Activated naive CD4-positive, alpha-beta T cell treated with anti-CD3 and anti-CD28 coated beads, Interleukin-2, amount 50 U/mL, for 72 hours (primary cell): ENCODE measurements at regions not wholly inside any gene's neighbourhood (a gene's known extent, or its start where the extent isn't known, plus 50 kb on each side); places are given as distances from the start of the nearest gene placed in this dataset.
"Not testable (repeated sequence)": the region's sequence is repeated elsewhere in the genome, so short reads cannot be mapped to it uniquely, and the experiment has no call there.

Experiments used
- ATAC-seq, 2 donors: fragments of 150-1000 bp; cut with Tn5 transposase; 2 replicates each; pipeline ENCODE4 v1.10.0; 2021; ENCODE audit warnings: mild to moderate bottlenecking in 2 of 2, moderate library complexity in 2 of 2
- DNase-seq, 2 donors: peaks; one replicate each; pipeline ENCODE4 v3.0.0; 2021 to 2022; ENCODE audit warnings: low spot score in 2 of 2
- H3K27ac Mint-ChIP-seq, 2 donors: one replicate each; pipeline ENCODE4 v1.8.0; 2022; ENCODE audit warnings: mild to moderate bottlenecking in 2 of 2, mixed read lengths in 2 of 2
- H3K36me3 Mint-ChIP-seq, 2 donors: one replicate each; pipeline ENCODE4 v1.8.0; 2022; ENCODE audit warnings: mixed read lengths in 2 of 2
- H3K9me3 Mint-ChIP-seq, 2 donors: one replicate each; pipeline ENCODE4 v1.8.0; 2022; ENCODE audit warnings: mixed read lengths in 2 of 2

GRCh38 chr12:47534695-47535094 is 171.1 kb downstream of the RPAP3 start:
- H3K36me3 Mint-ChIP-seq = peaks cover 9 to 12% of the 10 kb centered on the region in 2 donors
- H3K9me3 Mint-ChIP-seq = peaks cover 18 to 28% of the 10 kb centered on the region in 2 donors
- ATAC-seq (no peak), DNase-seq (no peak)
- no peak overlapping the region for H3K27ac Mint-ChIP-seq

- H3K9me3 Mint-ChIP-seq = peaks cover 33 to 46% of the 10 kb centered on the region in 2 donors
Observed at GRCh38 chr12:47530050-47530449, 175.8 kb downstream of the RPAP3 start.

GRCh38 chr12:47527816-47528215 is 178.0 kb downstream of the RPAP3 start:
- Mint-ChIP-seq H3K9me3 (peaks cover 39 to 43% of the 10 kb centered on the region in 2 donors), H3K27ac (no peak overlapping the region), H3K36me3 (peaks cover 12 to 25% of the 10 kb centered on the region in 2 donors)
- no peak for DNase-seq
- ATAC-seq = no peak

More at GRCh38 chr12:47530050-47530449, 175.8 kb downstream of the RPAP3 start:
- H3K27ac Mint-ChIP-seq = no peak overlapping the region
- DNase-seq (no peak), ATAC-seq (no peak)
- peaks cover 12 to 25% of the 10 kb centered on the region in 2 donors for H3K36me3 Mint-ChIP-seq

- Mint-ChIP-seq H3K9me3 (peaks cover 24 to 28% of the 10 kb centered on the region in 2 donors), H3K36me3 (peaks cover 19 to 29% of the 10 kb centered on the region in 2 donors), H3K27ac (no peak overlapping the region)
- DNase-seq = no peak
- ATAC-seq = no peak
Observed at GRCh38 chr12:47520029-47520428, 185.8 kb downstream of the RPAP3 start.

GRCh38 chr12:47517122-47517521 is 188.7 kb downstream of the RPAP3 start:
- Mint-ChIP-seq H3K36me3 (peaks cover 24 to 42% of the 10 kb centered on the region in 2 donors), H3K27ac (no peak overlapping the region), H3K9me3 (peaks cover 24 to 34% of the 10 kb centered on the region in 2 donors)
- DNase-seq (no peak), ATAC-seq (no peak)

- peaks cover 0 to 28% of the 10 kb centered on the region in 2 donors for H3K36me3 Mint-ChIP-seq
- ATAC-seq (no peak), DNase-seq (no peak)
- peaks cover 5 to 34% of the 10 kb centered on the region in 2 donors for H3K9me3 Mint-ChIP-seq
- H3K27ac Mint-ChIP-seq = no peak overlapping the region
Observed at GRCh38 chr12:47509398-47509851, 196.4 kb downstream of the RPAP3 start.

GRCh38 chr12:47507221-47507620 is 198.6 kb downstream of the RPAP3 start:
- DNase-seq (no peak), ATAC-seq (no peak)
- Mint-ChIP-seq H3K27ac (no peak overlapping the region), H3K36me3 (peaks cover 0 to 32% of the 10 kb centered on the region in 2 donors), H3K9me3 (peaks cover 5 to 35% of the 10 kb centered on the region in 2 donors)

GRCh38 chr12:47504775-47505446 is 200.9 kb downstream of the RPAP3 start:
- ATAC-seq (peak; percentile 83 to 84), DNase-seq (peak in 1 of 2 donors; percentile 3)
- Mint-ChIP-seq H3K9me3 (peaks cover 5 to 47% of the 10 kb centered on the region in 2 donors), H3K36me3 (peaks cover 5 to 32% of the 10 kb centered on the region in 2 donors), H3K27ac (no peak overlapping the region)

- Mint-ChIP-seq H3K27ac (peak overlapping the region in 1 of 2 donors; percentile 77), H3K36me3 (peaks cover 10 to 17% of the 10 kb centered on the region in 2 donors), H3K9me3 (peaks cover 8 to 23% of the 10 kb centered on the region in 2 donors)
- DNase-seq (no peak), ATAC-seq (no peak)
Observed at GRCh38 chr12:47493801-47494200, 212.0 kb downstream of the RPAP3 start.

GRCh38 chr12:47491516-47492305 is 214.1 kb downstream of the RPAP3 start:
- DNase-seq (no peak), ATAC-seq (no peak)
- Mint-ChIP-seq H3K9me3 (peaks cover 9 to 34% of the 10 kb centered on the region in 2 donors), H3K36me3 (peaks cover 20 to 29% of the 10 kb centered on the region in 2 donors), H3K27ac (no peak overlapping the region)

- ATAC-seq = peak in 1 of 2 donors; percentile 39
- peaks cover 13 to 46% of the 10 kb centered on the region in 2 donors for H3K9me3 Mint-ChIP-seq
- DNase-seq = no peak
- H3K36me3 Mint-ChIP-seq = peaks cover 36 to 37% of the 10 kb centered on the region in 2 donors
- no peak overlapping the region for H3K27ac Mint-ChIP-seq
Observed at GRCh38 chr12:47488888-47489287, 216.9 kb downstream of the RPAP3 start.

GRCh38 chr12:47481041-47481440 is 224.8 kb downstream of the RPAP3 start:
- H3K27ac Mint-ChIP-seq = no peak overlapping the region
- H3K9me3 Mint-ChIP-seq = peaks cover 8 to 26% of the 10 kb centered on the region in 2 donors
- H3K36me3 Mint-ChIP-seq = peaks cover 18 to 26% of the 10 kb centered on the region in 2 donors
- DNase-seq (no peak), ATAC-seq (no peak)

- peaks cover 31 to 36% of the 10 kb centered on the region in 2 donors for H3K36me3 Mint-ChIP-seq
- DNase-seq (no peak), ATAC-seq (no peak)
- no peak overlapping the region for H3K27ac Mint-ChIP-seq
- peaks cover 18 to 29% of the 10 kb centered on the region in 2 donors for H3K9me3 Mint-ChIP-seq
Observed at GRCh38 chr12:47478426-47478825, 227.4 kb downstream of the RPAP3 start.

- ATAC-seq (no peak), DNase-seq (no peak)
- peak overlapping the region in 1 of 2 donors; percentile 67 for H3K27ac Mint-ChIP-seq
- peaks cover 18 to 45% of the 10 kb centered on the region in 2 donors for H3K9me3 Mint-ChIP-seq
- H3K36me3 Mint-ChIP-seq = peaks cover 28 to 47% of the 10 kb centered on the region in 2 donors
Observed at GRCh38 chr12:47473091-47473490, 232.7 kb downstream of the RPAP3 start.

GRCh38 chr12:47470349-47470748 is 235.5 kb downstream of the RPAP3 start:
- DNase-seq, H3K27ac Mint-ChIP-seq: not testable (repeated sequence)
- peak in 1 of 2 donors; percentile 56 for ATAC-seq
- H3K9me3 Mint-ChIP-seq = peaks cover 4 to 30% of the 10 kb centered on the region in 2 donors
- H3K36me3 Mint-ChIP-seq = peaks cover 15 to 30% of the 10 kb centered on the region in 2 donors

- ATAC-seq, H3K36me3 Mint-ChIP-seq, DNase-seq: not testable (repeated sequence)
Observed at GRCh38 chr12:47463918-47464317, 241.9 kb downstream of the RPAP3 start.

GRCh38 chr12:47458279-47458678 is 247.6 kb downstream of the RPAP3 start:
- H3K36me3 Mint-ChIP-seq = peaks cover 16 to 18% of the 10 kb centered on the region in 2 donors
- peaks cover 27 to 28% of the 10 kb centered on the region in 2 donors for H3K9me3 Mint-ChIP-seq
- no peak for ATAC-seq
- DNase-seq = no peak
- H3K27ac Mint-ChIP-seq = no peak overlapping the region

More at GRCh38 chr12:47463918-47464317, 241.9 kb downstream of the RPAP3 start:
- not testable (repeated sequence) for H3K27ac Mint-ChIP-seq
- H3K9me3 Mint-ChIP-seq = peaks cover 11 to 19% of the 10 kb centered on the region in 2 donors
